GM10266 (cell line): ENCODE measurements at regions not wholly inside any gene's neighbourhood (a gene's known extent, or its start where the extent isn't known, plus 50 kb on each side); places are given as distances from the start of the nearest gene placed in this dataset.
"Not testable (repeated sequence)": the region's sequence is repeated elsewhere in the genome, so short reads cannot be mapped to it uniquely, and the experiment has no call there.

ENCODE experiments used
- DNase-seq: peaks from one replicate; pipeline ENCODE4 v3.0.0; 2012; ENCODE audit errors: extremely low spot score
- TF ChIP-seq, protein P1 (sequence below): IDR thresholded peaks from 2 replicates; pipeline ENCODE4 v1.5.1; 2012; ENCODE audit warnings: mild to moderate bottlenecking, low read depth; ENCODE audit not compliant: control insufficient read depth, insufficient read depth; ENCODE audit errors: missing control alignments

DNA sequence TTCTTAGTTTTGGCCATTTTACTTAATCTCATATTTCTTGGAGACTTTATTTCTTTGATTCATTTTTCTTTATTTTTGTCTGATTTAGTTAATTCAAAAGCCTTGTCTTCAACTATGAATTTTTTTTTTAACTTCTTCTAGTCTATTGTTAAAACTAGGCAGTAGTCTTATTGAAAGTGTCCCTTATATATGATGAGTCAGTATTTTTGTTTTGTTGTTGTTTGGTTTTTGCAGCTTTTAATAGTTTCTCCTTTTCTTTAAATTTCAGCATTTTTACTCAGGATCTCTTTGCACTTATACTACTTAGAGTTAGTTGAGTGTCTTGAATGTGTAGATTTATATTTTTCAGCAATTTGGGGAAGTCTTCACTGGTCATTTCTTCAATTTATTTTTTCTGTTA, 758.5 kb upstream of the CDH8 start:
- no peak for DNase-seq
- TF ChIP-seq, protein P1, sequence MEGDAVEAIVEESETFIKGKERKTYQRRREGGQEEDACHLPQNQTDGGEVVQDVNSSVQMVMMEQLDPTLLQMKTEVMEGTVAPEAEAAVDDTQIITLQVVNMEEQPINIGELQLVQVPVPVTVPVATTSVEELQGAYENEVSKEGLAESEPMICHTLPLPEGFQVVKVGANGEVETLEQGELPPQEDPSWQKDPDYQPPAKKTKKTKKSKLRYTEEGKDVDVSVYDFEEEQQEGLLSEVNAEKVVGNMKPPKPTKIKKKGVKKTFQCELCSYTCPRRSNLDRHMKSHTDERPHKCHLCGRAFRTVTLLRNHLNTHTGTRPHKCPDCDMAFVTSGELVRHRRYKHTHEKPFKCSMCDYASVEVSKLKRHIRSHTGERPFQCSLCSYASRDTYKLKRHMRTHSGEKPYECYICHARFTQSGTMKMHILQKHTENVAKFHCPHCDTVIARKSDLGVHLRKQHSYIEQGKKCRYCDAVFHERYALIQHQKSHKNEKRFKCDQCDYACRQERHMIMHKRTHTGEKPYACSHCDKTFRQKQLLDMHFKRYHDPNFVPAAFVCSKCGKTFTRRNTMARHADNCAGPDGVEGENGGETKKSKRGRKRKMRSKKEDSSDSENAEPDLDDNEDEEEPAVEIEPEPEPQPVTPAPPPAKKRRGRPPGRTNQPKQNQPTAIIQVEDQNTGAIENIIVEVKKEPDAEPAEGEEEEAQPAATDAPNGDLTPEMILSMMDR: no peak

DNA sequence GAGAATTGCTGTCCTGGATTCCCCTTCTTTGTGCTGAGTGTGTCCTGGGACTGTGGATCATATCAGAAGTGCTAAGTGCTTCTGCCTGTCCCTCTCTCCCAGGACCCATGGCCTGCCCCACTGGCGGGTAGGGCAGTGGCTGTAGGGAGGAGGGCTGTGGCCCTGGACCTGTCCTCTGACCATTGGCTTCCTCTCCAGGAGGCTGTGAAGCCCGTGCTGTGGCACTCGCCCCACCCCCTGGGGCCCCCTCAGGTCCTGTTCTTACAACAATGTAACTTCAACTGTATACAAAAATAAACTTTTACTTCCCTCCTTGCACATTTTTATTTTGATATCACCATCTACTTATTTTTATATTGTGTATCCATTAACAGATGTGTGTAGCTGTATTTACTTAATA, 743.8 kb upstream of the CDH8 start:
- DNase-seq: not testable (repeated sequence)

DNA sequence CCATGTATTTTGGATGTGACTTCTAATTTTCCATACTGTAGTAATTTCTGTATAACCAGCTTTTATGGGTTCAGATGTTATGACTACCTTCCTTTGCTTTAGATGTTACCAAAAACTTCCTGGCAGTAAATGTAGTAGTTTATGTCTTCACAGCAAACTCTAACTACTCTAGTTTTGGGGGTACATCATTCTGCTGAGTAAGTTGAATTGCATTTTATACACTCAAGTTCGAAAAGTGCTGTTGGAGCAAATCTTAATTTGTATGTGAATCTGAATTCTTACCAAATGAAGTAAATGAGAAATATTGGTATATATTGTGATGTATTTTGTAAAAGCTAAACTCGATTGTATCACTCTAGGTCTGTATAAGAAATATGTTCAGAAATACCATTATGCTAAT, 728.3 kb upstream of the CDH8 start:
- DNase-seq: no peak
- TF ChIP-seq, protein P1: no peak

DNA sequence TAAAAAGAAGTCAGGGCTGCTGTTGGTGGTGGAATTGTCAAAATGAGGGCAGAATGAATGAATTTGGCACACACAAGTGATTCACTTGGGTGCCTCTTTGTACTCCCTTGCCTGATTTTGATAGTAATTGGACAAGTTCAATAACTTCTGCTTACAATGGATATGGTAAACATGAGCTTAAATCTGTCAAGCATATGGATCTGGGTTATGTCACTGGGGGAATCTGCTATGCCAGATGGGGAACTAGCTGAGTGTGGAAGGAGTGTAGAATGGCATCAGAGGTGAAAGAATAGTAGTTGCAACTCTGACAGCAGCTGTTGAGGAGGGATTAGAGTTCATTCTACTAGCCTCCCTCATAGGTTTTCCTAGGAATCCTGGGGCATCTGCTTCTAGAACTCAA, 724.2 kb upstream of the CDH8 start:
- no peak for DNase-seq
- TF ChIP-seq, protein P1: no peak

DNA sequence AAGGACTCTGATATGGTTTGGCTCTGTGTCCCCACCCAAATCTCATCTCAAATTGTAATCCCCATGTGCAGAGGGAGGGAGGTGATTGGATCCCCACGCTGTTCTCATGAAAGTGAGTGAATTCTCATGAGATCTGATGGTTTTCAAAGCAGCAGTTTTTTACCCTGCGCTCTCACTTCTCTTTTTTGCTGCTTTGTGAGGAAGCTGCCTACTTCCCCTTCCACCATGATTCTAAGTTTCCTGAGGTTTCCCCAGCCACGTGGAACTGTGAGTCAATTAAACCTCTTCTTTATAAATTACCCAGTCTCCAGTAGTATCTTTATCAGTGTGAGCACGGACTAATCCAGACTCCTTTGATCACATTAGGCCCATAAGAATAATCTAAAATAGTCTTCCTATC, 719.7 kb upstream of the CDH8 start:
- DNase-seq: no peak
- TF ChIP-seq, protein P1: no peak

DNA sequence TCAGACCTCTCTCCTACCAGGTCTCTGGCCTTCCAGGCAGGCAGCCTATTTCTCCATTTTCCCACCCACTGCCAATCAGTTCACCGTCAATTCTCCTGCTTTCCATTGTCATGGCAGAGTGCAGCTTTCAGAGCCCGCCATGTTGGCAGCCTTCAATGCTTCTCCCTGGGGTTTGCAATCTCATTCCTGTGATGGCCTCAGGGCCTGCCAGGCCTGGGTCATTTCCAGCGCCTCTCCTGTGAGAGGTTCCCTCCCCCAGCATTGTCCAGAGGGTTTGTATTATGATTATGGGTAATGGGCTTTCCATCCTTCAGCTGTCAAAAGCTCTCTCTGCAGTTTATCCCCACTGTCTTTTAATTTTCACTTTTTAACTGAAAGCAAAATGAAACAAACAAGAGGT, 716.6 kb upstream of the CDH8 start:
- TF ChIP-seq, protein P1: no peak
- DNase-seq: no peak

DNA sequence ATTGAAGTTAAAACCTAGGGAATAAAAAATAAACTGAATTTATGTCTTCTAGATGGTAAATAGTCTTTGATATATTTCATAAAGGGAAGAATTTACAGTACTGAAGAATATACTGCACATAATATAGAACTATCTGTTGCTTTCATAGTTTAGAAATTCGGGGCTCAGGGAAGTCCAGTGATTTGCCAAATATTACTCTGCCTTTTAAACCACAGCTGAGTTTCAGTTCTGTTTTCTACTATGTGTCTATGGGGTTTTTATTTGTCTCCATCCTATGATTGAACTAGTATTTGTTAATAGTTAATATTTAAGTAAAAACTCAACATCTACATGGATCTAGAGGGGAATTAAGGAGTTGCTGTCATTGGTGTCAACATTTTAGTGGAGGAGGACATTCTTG, 715.0 kb upstream of the CDH8 start:
- no peak for DNase-seq
- TF ChIP-seq, protein P1: no peak

DNA sequence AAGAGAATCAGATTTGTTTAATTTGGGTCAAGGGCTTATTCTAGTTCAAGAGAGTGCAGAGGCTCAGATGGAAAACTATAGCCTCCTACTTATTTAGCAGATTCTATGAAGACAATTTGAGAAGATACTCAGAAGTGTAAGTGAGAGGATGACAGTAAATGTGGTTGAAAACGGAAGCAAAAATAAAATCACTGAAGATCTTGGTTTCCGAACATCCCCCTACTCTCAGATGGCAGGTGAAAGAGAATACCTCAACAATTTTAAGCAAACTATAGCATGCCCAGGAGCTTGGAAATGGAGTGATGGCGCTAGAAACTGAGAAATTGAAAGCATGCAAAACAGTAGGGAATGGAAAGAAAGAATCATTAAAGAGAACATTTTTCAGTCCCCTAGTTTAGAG, 705.5 kb upstream of the CDH8 start:
- DNase-seq: no peak
- TF ChIP-seq, protein P1: no peak
